Ureter (tissue), 1 donor: ENCODE measurements at regions not wholly inside any gene's neighbourhood (a gene's known extent, or its start where the extent isn't known, plus 50 kb on each side); places are given as distances from the start of the nearest gene placed in this dataset.

Experiments
- DNase-seq: peaks from one replicate; pipeline ENCODE4 v3.0.0-alpha.2; 2020; ENCODE audit warnings: low spot score
- donor health status: DM: yes; HTN: yes; CAD: no.

DNA sequence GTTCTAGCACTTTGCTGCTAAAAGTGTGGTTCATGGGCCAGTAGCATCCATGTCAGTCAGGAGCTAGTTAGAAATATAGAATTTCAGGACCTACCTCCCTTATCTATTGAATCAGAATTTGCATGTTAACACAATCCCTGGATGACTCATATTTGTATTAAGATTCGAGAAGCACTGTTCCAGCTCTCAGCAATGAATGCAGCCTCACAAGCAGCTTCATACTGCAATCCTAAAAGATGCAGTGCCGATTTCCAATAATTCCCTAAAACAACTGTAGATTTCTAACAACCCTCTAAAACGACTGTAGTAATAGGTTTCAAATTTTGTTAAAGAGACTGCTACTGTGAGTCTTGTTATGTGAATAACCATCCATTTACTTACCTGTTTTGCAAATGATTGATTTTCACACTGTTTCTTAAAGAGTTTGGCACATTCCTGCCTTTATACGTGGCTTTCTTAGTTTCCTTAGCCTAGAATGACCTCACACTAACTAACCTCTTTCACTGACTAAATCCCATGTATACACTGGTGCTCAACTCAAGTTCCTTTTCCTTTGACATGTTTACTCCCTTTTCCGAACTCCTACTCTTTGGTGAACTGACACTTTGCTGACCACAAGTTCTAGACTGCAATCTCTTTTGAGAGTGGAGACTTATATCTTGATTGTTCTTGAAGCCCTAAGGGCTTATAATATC lies 511.8 kb downstream of the METTL15 start:
- no peak for DNase-seq

DNA sequence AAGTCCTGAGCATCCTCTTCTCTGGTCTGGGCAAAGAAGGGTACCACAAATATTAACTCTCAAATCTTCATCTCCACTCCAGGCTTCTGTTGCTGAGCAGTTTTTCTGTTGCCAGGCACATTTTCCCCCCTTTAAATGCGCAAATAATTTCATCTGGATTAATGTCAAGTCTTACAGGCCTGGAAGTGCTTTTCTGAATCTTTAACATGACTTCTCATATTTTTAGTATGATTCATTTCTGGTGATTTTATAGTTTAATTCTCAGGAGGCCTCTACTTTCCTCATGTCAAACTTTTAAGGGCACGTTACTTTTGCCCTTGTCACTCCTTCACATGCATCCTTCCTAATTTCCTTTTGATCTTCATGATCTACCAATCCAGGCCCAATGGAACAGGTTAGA lies 510.2 kb downstream of the METTL15 start:
- DNase-seq, result no peak

DNA sequence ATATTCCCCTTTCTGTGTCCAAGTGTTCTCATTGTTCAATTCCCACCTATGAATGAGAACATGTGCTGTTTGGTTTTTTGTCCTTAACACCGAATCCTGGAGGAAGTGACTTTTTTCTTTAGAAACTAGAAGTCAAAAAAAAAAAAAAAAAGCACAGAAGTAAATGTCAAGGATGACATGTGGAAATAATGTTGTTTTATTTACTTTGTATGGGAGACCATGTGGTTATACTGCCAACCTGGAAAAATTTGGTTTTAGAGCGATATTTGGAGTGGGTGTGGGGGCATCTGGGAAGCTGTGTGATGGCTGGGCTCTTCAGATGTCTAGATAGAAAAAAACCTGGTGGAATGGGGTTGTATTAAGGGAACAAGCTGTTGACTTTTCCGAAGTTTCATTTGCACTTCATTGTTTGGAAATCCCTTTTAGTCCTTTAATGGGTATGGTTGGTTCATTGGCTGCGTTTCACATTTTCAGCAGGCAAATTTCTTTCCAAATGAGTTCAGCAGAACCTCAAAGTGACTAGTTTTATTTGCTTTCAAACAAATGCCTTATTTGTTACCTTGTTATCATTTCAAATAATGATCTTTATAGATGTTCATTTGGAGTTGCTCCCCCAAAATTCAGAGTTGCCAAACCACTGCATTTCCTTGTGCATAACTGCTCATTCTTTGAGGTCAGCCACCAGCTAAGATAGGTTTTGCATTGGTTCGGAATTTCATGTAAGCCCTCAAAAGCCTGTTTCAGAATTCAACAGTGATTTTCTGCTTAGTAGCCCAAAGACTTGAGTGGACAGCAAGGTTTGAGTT lies 508.2 kb downstream of the METTL15 start:
- DNase-seq, result no peak

DNA sequence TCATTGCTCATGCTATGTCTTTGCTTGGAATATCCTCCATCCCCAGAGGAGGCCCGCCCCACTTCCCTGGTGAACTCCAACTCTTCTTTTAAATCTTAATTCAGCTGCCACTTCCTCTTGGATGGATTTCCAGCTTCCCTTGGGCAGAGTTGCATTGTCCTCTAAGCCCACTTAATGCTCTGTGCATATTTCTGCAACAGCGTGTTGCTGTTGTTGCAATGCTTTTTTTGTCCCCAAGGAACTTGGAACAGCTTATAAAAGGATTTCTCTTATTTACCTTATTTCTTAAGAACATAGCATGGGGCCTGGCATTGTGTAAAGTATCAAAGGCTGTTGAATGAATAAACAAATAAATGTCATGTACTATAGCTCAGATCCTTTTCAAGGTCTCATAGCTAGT lies 507.4 kb downstream of the METTL15 start:
- no peak for DNase-seq

DNA sequence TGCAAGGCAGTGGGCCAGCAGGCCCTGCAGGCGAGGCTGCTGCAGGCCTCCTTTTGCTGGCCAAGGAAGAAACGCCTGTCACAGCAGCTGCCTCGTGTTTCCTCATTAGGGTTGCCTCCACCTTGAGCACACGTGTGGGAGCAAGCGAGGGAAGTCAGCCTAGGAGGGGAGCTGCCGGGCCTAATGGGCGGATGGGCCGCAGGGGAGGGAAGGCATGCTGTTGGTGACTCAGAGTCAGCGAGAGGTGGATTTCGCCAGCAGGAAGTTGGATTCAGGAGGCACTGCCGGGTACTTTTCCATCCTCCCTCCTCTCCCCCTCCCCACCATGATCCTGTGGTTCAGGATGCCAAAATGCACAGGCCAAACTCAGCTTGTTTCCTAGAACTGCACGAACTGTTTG lies 498.7 kb downstream of the METTL15 start:
- no peak for DNase-seq

DNA sequence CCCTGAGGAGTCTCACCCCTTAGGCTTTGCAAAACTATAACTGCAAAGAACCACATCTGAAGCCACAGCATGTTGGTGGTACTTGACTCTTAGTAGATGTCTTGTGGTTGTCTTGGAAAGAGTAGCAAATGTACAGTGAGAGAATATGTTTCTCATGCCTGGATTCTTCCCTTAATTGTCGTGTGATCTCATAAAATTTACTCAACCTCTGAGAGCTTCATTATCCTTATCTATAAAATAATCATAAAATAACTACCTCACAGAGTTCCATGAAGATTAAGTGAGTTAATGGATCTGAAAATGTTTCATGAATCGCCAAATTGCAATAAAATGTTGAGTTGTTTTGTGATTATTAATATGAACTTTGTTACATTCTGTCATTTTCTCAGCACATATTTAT lies 491.5 kb downstream of the METTL15 start:
- no peak for DNase-seq

DNA sequence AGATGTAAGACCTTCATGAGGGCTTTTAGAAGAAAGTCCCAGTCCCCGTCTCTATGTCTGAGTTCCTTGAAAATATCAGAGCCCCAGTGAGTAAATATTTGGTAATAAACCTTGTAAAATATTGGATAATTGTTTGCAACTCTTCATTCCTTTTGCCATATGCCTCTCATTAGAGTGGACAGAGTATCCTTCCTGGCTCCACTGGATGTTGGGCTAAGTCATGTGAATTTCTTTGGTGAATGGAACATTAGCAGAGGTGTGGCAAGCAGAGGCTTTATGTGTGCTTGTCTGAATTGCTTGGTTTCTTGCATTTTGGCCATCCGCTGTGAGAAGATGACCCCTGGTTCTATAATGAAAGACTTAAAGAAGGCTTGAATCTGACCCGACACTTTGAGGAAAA lies 490.3 kb downstream of the METTL15 start:
- DNase-seq, result no peak

DNA sequence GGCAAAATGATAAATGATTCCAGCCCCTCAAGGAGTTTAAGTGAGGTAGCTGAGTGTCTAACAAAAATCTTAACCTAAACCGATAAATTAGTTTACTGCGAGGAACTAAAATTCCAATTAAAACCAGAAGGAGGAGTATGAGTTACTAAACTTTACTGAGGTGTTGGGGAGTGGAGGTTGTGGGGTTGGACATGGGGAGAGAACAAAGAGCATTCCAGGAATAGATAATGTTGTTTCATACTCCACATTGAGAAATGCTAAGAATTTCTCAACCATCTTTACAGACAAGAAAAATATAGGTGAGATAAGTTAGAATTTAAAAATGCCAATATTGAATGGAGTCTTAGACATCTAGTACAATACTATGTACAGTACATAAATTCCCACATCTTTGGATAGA lies 488.6 kb downstream of the METTL15 start:
- no peak for DNase-seq

DNA sequence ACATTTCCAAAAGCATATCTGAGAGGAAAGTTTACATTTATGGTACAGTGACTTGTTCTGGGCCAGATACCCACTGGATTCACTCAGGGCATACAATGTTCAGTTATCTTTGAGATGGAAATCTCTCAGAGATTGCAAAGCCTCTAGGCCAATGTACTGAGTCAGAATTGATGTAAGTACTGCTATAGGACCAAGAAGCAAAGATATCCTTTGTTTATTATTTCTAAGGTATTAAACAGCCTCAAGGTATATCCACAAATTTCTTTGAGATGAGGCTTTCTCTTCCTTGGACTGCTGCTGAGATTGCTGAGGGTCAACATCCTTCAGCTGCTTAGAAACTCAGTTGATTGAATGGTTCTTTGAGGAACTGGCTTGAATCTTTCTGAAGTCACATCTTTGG lies 484.0 kb downstream of the METTL15 start:
- DNase-seq, result no peak

DNA sequence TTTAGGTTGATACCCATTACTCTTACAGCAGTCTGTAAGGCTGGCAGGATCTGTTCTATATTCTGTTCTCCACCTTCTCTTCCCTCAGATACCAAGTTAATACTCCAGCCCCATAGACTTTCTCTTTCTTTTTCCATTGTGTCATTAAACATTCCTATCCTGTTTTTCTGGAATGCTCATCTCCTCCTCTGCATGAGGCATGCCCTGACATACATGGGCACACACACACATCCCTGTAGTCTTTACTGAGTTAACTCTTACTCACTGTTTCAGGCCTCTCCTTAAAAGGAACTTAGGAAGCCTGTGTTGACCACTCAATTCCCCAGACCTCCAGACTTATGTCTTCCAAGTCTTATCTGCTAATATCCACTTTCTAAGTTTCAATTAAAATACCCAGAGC lies 476.8 kb downstream of the METTL15 start:
- DNase-seq, result no peak

DNA sequence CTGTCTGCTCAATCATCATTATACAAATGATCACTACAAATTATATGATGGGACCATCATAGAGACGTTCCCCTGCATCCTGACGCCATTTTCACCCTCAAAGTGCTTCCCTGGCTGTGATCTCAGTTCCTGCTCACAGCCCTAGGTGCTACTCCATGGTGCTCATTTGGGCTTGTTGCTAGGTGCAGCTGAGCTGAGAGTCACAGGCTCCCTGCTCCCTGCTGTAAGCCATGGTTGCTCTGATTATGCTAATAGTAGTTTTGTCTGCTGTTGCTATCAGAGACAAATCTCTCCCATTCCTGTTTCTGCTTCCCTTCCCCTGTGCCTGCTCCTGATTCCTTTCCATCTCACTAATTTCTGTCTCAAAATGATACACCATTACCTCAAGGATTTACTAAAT lies 474.3 kb downstream of the METTL15 start:
- no peak for DNase-seq

DNA sequence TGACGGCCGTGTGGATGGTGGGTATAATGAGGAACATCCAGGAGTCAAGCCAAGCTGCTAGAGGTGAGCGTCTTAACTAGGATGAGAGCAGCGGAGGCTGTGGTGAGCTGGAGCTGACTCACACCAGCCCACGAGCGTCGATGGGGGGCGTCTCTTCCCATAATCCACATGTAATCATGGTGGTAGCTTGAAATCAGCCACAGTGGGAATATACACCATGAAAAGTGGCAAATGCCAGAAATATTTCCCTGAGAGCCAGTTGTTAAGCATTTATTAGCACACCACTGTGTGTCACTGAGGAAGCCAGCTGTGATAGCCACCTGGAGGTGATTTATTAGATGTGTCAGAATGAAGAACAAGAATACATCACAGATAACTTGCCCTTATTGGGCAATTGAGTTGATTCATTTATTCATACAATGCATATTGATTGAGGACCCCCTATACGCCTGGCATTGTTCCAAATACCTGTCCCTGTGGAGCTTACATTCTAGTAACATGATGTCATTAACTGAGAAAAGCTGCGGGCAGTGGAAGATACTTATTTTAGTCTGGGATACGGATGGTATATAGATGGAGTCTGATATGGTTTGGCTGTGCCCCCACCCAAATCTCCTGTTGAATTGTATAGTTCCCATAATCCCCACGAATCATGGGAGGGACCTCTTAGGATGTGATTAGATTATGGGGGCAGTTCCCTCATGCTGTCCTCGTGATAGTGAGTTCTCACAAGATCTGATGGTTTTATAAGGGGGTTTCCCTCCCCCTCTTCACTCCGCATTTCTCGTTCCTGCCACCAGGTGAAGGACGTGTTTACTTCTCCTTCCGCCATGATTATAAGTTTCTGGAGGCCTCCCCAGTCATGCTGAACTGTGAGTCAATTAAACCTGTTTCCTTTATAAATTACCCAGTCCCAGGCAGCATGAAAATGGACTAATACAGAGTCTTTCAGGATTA lies 473.4 kb downstream of the METTL15 start:
- no peak for DNase-seq

DNA sequence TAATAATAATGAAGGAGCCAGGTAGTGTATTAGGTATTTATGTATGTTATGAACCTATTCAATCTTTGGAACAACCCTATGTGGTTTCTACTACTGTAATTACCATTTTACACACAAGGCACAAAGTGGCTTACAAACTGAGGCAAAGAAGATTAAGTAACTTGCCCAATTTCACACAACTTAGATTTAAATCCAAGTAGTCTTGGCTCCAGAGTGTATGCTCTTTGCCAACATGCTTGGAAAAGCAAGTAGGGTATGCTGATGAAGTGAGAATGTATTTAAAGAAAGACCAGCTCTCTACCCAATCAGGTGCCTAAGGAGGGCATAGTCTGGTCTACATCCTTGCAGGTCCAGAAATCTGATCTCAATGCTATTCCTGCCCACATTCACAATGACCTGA lies 463.2 kb downstream of the METTL15 start:
- DNase-seq, result no peak

DNA sequence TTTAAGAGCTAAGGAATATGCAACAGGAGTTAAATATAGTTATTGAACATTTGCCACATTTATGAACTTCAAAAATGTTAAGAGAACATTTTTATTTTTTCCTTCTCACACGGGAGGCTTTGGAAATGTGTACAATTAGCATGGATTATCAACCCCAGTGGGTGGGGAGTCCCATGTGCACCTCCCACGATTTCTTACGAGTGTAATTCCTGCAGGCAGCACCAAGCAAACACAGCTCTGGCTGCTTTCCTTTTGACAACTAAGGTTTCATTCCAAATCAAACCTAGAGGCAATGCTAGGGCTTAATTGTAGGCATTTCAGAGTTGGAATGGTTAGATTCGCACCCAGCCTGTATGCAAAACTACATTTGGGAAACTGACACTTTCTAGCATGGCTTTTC lies 460.9 kb downstream of the METTL15 start:
- no peak for DNase-seq

DNA sequence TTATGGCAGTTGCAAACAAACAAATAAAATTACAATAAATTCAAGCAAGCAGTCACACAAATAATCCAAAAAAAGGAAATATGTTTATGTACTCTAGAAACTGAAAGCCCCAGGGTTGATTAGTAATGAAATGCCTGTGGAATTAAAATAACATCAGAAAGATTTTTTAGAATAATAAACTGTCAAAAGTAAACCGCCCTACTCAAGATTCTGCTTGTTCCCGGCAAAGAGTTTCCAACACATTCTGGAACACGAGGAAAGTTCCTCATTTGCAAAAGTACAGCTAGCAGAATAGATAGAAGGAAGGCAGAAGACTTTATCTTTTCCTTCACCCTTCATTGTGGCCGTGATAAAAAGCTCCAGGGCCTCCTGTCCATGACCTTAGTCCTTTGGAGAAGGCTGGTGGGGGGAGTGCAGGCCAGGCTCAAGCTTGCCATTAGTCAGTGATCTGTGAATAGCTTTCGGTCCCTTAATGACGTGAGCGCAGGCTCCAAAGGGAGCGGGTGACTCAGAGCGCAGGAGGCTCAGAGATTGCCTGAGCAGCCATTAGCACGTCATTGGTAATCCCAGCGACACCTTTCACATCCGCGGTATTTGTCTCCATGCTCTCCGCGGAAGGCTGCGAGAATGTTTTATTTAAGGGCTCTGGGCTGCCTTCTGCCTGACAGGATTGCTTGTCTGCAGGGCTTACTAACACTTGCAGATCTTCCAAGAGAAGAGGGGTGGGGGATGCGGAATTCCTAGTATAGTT lies 458.3 kb downstream of the METTL15 start:
- peak; percentile 70 for DNase-seq

DNA sequence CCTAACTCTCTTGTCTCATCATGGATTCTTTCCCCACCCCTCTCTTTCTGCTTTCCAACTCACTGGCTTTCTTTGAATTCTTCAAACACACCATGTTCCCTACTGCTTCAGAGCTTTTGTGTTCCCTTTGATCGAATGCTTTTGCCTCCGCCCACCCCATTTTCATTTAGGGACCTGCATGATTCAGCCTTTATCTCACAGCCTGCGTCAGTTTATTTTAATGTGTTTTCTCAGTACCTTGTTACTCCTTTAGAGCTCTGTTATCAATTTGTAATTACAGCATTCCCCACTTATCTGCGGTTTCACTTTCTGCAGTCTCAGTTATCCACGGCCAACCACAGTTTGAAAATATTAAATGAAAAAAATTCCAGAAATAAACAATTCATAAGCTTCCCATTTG lies 451.3 kb downstream of the METTL15 start:
- no peak for DNase-seq

DNA sequence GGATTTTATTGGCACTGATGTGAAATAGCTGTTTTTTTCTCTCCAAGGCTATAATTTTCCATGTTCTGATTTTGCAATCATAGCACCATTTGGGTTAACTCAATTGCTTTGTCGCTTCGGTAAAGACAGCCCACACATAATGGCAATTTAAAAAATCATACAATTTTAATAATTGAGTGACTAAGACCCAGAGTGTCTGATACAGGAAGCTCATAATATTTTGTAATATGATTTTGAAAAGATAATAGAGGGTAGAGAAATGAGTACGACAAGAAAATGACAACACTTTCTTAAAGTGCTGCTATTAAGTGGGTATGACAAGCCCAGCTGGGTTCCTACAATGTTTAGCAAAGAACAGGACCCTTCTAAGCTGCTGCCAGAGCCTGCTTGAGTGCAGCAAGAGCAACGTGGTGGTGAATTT lies 439.1 kb downstream of the METTL15 start:
- DNase-seq, result no peak

DNA sequence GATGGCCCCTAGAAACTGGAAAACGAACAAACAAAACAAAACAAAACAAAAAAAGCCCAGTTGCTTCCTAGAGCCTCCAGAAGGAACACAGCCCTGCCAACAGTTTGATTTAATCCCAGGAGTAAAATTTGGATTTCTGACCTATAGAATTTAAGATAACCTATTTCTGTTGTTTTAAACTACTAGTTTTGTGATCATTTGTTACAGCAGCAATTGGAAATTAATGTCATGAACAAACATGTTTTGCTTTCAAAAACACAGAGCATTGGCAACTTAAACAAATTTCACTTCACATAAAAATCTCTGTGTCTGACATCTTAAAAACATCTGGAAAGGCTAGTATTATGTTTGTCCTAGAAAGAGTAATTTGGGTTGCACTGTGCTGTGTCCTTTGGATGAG lies 437.3 kb downstream of the METTL15 start:
- no peak for DNase-seq

DNA sequence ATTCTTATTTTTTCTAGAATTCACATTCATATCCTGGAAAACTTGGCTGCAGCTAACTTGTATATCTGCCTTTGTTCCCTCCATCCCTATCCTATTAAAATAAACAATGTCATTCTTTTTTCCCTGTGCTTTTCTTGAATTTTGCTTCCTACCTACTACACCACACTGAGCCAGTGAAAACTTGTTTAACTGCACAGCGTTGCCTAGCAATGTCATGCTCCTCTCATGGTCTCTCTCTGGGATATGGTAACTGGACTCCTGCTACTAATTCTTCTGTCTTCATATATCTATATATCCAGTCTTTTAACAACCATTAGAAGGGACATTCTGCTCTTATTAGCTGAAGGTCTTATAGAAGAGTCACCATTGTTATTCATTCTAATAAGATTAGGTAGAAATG lies 434.4 kb downstream of the METTL15 start:
- no peak for DNase-seq

DNA sequence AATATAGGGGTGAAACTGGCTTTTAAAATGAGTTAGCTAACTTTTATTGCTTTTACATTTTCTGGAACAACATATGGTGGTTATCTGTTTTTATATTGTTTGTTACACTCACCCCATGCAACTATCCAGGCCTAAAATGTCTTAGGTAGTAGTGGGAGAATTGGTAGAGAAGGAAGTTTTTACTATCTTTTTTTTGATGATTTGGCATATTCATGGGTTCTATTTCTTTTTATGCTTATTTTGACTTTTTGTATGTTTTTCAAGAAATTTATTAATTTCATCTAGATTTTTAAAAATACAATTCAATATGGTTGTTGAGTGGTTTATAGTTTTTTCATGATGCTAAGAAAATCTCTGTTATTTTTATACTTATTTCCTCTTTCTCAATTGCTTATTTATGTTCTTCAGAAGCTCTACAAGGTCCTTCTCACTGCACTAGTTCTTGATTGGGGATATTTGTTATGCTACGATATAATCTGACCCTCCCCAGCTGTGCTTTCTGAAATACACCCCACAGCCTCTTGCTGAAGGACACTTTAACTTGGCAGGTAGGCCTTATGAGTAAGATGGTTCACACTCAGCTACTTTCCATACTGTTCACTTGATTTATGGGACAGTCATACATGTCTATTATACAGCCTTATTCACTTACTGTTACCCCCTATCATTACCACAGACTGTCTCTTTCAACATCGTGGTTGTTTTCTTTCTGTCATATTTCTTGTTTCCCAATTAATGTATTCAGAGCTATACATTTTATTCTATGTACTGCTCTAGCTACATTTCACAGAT lies 431.2 kb downstream of the METTL15 start:
- DNase-seq, result no peak

DNA sequence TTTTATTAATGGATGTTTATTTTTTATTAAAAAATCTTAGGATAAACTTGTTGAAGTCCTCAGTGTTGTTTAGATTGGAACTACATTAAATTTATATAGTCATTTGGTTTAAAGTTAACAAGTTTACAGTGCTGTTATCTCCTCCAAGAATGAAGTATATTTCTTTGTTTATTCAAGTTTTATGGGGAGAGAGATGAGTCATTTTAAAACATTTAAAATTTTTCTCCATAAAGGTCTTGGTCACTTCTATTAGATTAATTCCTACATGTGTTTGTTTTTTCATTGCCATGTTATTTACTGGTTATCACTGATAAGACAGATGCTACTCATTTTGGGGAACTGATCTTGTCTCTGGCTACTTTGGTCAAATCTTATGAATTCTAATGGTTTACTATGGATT lies 429.6 kb downstream of the METTL15 start:
- DNase-seq, result no peak
